GM23338 (cell line): ENCODE measurements at regions not wholly inside any gene's neighbourhood (a gene's known extent, or its start where the extent isn't known, plus 50 kb on each side); places are given as distances from the start of the nearest gene placed in this dataset.

Source experiments
- CREB1 ChIP-seq: fragments of 250-450 bp; sonication (Bioruptor Pico); IDR thresholded peaks from 2 replicates; pipeline ENCODE4 v1.5.0; 2020; ENCODE audit warnings: low read depth, mild to moderate bottlenecking, moderate library complexity
- EZH2 ChIP-seq: fragments of 200-600 bp; sonication (generic); IDR thresholded peaks from one replicate; pipeline ENCODE4 v1.8.0; 2017; ENCODE audit warnings: antibody characterized with exemption, mild to moderate bottlenecking, low read depth; ENCODE audit not compliant: unreplicated experiment
- EZH2phosphoT487 ChIP-seq: fragments of 200-600 bp; sonication (generic); IDR thresholded peaks from one replicate; pipeline ENCODE4 v1.8.1; 2018; ENCODE audit warnings: antibody characterized with exemption; ENCODE audit not compliant: unreplicated experiment
- NANOG ChIP-seq: IDR thresholded peaks from 2 replicates; pipeline ENCODE4 v1.6.1; 2016; ENCODE audit warnings: antibody characterized with exemption, borderline replicate concordance
- POLR2AphosphoS5 ChIP-seq: IDR thresholded peaks from 2 replicates; pipeline ENCODE4 v1.6.1; 2016; ENCODE audit warnings: antibody characterized with exemption, low read depth
- ZNF331 ChIP-seq: fragments of 250-450 bp; sonication (Bioruptor Pico); IDR thresholded peaks from 2 replicates; pipeline ENCODE4 v1.5.0; 2020; ENCODE audit warnings: low read depth, mild to moderate bottlenecking, moderate library complexity
- TF ChIP-seq, protein P1 (sequence below), 2 experiments: fragments of 200-600 bp in 1 of 2; sonication (generic) in 1 of 2; conservative IDR thresholded peaks; 2 replicates each; pipeline versions ENCODE4 v1.5.1 to v1.6.1; 2016 to 2017; ENCODE audit warnings: antibody characterized with exemption in 2 of 2, low read depth in 2 of 2, mild to moderate bottlenecking in 2 of 2, moderate library complexity in 1 of 2
- TF ChIP-seq, protein P2 (sequence below): IDR thresholded peaks from one replicate; pipeline ENCODE4 v1.6.1; 2018; ENCODE audit warnings: antibody characterized with exemption; ENCODE audit not compliant: unreplicated experiment

DNA sequence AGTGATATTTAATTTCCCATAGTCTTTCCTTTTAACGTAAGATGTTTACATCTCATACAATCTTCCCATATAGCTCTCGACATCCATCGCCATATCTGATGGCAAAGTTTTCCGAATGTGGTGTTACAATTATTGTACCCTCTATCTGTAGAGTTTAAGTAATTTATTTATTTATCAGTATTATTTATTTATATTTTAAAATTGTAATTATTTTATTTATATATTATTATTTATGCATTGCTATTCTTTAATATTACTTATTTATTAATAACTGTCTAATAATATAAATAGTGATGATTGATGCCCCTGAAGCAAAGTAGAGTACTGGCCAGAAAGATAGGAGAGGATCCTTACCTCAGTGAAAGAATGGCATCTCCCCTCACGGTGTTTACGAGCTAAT is 812.9 kb downstream of the VGLL3 start:
- TF ChIP-seq, protein P1, sequence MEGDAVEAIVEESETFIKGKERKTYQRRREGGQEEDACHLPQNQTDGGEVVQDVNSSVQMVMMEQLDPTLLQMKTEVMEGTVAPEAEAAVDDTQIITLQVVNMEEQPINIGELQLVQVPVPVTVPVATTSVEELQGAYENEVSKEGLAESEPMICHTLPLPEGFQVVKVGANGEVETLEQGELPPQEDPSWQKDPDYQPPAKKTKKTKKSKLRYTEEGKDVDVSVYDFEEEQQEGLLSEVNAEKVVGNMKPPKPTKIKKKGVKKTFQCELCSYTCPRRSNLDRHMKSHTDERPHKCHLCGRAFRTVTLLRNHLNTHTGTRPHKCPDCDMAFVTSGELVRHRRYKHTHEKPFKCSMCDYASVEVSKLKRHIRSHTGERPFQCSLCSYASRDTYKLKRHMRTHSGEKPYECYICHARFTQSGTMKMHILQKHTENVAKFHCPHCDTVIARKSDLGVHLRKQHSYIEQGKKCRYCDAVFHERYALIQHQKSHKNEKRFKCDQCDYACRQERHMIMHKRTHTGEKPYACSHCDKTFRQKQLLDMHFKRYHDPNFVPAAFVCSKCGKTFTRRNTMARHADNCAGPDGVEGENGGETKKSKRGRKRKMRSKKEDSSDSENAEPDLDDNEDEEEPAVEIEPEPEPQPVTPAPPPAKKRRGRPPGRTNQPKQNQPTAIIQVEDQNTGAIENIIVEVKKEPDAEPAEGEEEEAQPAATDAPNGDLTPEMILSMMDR (conservative IDR thresholded peaks at IDR 0.05; ENCODE audit: low read depth in 2 of 2): no peak
- no peak for TF ChIP-seq POLR2AphosphoS5
- no peak for TF ChIP-seq EZH2
- TF ChIP-seq, protein P2, sequence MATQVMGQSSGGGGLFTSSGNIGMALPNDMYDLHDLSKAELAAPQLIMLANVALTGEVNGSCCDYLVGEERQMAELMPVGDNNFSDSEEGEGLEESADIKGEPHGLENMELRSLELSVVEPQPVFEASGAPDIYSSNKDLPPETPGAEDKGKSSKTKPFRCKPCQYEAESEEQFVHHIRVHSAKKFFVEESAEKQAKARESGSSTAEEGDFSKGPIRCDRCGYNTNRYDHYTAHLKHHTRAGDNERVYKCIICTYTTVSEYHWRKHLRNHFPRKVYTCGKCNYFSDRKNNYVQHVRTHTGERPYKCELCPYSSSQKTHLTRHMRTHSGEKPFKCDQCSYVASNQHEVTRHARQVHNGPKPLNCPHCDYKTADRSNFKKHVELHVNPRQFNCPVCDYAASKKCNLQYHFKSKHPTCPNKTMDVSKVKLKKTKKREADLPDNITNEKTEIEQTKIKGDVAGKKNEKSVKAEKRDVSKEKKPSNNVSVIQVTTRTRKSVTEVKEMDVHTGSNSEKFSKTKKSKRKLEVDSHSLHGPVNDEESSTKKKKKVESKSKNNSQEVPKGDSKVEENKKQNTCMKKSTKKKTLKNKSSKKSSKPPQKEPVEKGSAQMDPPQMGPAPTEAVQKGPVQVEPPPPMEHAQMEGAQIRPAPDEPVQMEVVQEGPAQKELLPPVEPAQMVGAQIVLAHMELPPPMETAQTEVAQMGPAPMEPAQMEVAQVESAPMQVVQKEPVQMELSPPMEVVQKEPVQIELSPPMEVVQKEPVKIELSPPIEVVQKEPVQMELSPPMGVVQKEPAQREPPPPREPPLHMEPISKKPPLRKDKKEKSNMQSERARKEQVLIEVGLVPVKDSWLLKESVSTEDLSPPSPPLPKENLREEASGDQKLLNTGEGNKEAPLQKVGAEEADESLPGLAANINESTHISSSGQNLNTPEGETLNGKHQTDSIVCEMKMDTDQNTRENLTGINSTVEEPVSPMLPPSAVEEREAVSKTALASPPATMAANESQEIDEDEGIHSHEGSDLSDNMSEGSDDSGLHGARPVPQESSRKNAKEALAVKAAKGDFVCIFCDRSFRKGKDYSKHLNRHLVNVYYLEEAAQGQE: no peak
- TF ChIP-seq CREB1 (CRISPR knock-in tag): no peak
- TF ChIP-seq NANOG: no peak
- TF ChIP-seq EZH2phosphoT487: no peak
- no peak for TF ChIP-seq ZNF331 (CRISPR knock-in tag)
